ENCODE measurements at regions not wholly inside any gene's neighbourhood (a gene's known extent, or its start where the extent isn't known, plus 50 kb on each side); places are given as distances from the start of the nearest gene placed in this dataset.

DNA sequence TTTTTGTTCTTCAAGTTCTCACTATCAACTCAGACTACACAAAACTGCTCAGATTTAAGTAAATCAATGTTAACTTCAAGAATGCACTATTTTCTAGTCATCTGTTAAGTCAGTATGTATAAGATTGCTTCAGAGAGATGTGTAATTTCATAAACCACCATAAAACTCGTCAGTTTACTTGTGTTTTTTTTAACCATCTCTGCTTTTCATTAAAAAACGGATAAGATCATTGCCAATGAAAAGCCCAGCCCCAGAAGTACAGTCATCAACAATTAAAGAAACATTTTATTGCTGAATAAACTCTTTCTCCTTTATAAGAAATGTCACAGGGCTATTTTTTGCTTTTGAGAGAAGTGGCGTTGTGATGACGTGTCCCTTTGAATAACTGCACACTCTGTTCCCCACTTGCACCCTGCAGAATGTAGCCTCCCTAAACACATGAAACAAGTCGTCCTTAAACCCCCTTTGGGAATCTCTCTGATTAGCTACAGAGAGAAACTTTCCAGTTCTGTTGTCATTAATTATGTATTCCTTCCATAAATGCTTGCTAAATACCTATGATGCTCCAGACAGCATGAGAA, 202.7 kb upstream of the FOXD3 start:
- no peak overlapping the region for H3K4me3 ChIP-seq (ENCODE audit: low read depth, low read length)
- TF ChIP-seq, protein P1, sequence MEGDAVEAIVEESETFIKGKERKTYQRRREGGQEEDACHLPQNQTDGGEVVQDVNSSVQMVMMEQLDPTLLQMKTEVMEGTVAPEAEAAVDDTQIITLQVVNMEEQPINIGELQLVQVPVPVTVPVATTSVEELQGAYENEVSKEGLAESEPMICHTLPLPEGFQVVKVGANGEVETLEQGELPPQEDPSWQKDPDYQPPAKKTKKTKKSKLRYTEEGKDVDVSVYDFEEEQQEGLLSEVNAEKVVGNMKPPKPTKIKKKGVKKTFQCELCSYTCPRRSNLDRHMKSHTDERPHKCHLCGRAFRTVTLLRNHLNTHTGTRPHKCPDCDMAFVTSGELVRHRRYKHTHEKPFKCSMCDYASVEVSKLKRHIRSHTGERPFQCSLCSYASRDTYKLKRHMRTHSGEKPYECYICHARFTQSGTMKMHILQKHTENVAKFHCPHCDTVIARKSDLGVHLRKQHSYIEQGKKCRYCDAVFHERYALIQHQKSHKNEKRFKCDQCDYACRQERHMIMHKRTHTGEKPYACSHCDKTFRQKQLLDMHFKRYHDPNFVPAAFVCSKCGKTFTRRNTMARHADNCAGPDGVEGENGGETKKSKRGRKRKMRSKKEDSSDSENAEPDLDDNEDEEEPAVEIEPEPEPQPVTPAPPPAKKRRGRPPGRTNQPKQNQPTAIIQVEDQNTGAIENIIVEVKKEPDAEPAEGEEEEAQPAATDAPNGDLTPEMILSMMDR (IDR thresholded peaks at IDR 0.05; ENCODE audit: borderline replicate concordance, insufficient read depth, low read depth, low read length): no peak

DNA sequence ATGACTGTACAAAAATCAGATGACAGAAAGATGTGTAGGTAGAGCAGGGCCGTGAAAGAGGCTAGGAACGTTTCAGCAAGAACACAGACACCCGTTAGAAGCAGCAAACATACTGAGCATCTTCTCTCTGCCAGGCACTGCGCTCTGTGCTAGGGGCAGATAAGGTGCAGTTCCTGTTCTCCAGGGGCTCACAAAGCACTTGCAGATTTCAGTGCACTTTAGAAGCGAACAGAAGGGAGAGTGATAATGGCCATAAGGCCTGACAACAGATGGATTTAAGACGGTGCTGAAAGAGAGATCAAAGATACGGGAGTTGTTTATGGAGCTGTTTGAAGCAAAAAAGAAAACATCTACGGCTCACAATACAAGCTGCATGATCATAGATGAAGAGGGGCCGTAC, 200.3 kb upstream of the FOXD3 start:
- H3K4me3 ChIP-seq (ENCODE audit: low read depth, low read length): no peak overlapping the region

DNA sequence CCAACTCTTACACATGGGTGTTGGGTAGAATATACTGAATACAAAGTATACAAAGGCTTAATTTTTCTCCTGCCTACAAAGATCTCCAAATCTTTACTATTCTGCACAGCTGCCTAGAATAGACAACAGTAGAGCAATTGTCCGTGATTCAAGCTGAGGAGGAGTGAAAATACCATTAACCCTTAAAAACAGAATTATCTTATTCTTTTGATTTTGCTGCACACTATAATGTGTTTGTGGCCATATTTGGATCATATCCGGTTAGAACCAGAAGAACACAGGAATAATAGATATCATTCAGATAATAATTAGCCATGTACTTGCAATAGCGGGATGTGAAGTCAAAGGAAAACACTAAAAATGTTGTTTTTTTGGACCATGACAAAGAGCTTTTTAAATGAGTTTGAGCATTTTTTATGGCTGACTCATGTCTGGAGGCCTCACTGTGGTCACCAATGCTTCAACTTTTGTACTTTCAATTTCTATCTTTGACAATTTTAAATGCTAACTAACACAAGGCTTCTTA, 197.6 kb upstream of the FOXD3 start:
- TF ChIP-seq, protein P1 (IDR thresholded peaks at IDR 0.05; ENCODE audit: borderline replicate concordance, insufficient read depth, low read depth, low read length): no peak
- no peak overlapping the region for H3K4me3 ChIP-seq (ENCODE audit: low read depth, low read length)

More for the DNA sequence above, 200.3 kb upstream of the FOXD3 start:
- TF ChIP-seq, protein P1 (IDR thresholded peaks at IDR 0.05; ENCODE audit: borderline replicate concordance, insufficient read depth, low read depth, low read length): no peak

DNA sequence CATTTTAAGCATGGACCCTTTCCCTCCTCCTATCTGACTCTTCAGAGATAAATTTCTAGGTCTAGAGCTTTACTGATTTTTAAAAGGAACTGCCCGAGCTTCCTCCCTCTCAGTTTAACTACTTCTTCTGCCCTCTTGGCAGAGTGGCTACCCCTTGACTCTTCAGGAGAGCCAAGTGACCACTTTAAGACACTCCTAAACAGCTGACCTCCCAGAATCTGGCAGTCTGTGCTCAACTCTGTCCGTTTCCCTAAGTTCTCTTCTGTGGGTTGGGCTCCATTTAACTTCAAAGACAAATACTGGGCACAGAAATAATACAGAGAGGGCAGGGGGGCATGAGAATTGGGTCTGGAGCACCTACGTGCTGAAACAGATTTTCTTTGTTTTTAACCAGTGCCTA, 196.3 kb upstream of the FOXD3 start:
- TF ChIP-seq, protein P1 (IDR thresholded peaks at IDR 0.05; ENCODE audit: borderline replicate concordance, insufficient read depth, low read depth, low read length): no peak
- H3K4me3 ChIP-seq (ENCODE audit: low read depth, low read length): no peak overlapping the region

DNA sequence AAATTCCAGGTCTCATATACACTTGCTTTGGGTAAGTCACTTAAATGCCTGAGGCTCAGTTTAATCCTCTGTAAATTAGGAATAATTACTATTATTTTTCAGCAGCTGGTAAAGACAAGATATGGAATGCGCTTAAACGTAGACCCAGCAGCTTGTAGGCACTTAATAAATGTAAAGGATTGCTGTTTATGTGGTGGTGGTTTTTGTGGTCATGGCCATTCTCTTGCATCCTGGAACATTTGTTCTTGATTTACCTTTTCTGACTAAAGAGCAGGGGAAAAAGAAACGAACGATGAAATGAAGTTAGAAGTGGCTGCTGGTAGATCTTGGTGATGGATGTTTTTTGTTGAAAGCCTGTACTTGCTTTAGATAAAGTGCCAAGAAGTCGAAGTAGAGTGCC, 195.0 kb upstream of the FOXD3 start:
- H3K4me3 ChIP-seq (ENCODE audit: low read depth, low read length): no peak overlapping the region
- TF ChIP-seq, protein P1 (IDR thresholded peaks at IDR 0.05; ENCODE audit: borderline replicate concordance, insufficient read depth, low read depth, low read length): no peak

DNA sequence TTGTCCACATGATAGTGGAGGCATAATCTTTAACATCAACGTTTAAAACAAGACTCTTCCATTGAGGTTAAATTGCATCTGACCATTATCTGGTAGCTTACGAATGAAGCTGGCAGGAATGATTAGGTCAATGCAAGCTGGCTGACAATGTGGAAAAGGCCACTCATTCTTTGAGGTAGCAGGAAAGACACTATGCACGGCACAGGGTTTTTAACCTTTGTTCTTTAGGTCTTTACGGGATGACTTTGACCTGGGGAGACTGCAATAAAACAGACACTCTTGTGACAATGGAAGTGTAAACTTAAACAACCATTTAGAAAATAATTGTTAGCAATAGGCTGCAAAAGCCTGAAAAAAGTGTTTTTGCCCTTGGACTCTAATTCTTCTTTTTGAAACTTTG, 193.8 kb upstream of the FOXD3 start:
- H3K4me3 ChIP-seq (ENCODE audit: low read depth, low read length): no peak overlapping the region
- TF ChIP-seq, protein P1 (IDR thresholded peaks at IDR 0.05; ENCODE audit: borderline replicate concordance, insufficient read depth, low read depth, low read length): no peak

DNA sequence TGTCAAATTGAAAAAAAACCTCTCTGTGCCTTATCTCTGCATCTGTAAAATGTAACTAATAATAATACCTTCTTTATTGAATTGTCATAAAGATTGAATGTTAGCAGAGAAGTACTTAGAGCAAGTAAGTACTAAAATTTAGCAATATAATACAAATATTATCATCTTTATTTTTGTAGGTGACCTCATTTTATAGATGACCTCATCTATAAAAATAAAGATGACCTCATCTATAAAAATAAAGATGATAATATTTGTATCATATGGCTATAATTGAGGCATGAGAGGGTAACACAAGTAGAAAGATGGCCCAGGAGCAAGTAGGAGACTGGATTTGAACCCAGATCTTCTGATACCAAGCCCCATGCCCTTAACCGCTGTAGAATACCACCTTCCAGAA, 193.2 kb upstream of the FOXD3 start:
- TF ChIP-seq, protein P1 (IDR thresholded peaks at IDR 0.05; ENCODE audit: borderline replicate concordance, insufficient read depth, low read depth, low read length): no peak

More for the DNA sequence above, 193.2 kb upstream of the FOXD3 start:
- H3K4me3 ChIP-seq (ENCODE audit: low read depth, low read length): no peak overlapping the region

All from GM12875 (cell line).